GM23338 (cell line): ENCODE measurements at regions not wholly inside any gene's neighbourhood (a gene's known extent, or its start where the extent isn't known, plus 50 kb on each side); places are given as distances from the start of the nearest gene placed in this dataset.

Experiments
- CTCF ChIP-seq, 2 experiments: fragments of 200-600 bp in 1 of 2; sonication (generic) in 1 of 2; conservative IDR thresholded peaks; 2 replicates each; pipeline versions ENCODE4 v1.5.1 to v1.6.1; 2016 to 2017; ENCODE audit warnings: antibody characterized with exemption in 2 of 2, low read depth in 2 of 2, mild to moderate bottlenecking in 2 of 2, moderate library complexity in 1 of 2
- EZH2 ChIP-seq: fragments of 200-600 bp; sonication (generic); IDR thresholded peaks from one replicate; pipeline ENCODE4 v1.8.0; 2017; ENCODE audit warnings: antibody characterized with exemption, mild to moderate bottlenecking, low read depth; ENCODE audit not compliant: unreplicated experiment
- EZH2phosphoT487 ChIP-seq: fragments of 200-600 bp; sonication (generic); IDR thresholded peaks from one replicate; pipeline ENCODE4 v1.8.1; 2018; ENCODE audit warnings: antibody characterized with exemption; ENCODE audit not compliant: unreplicated experiment
- JUNB ChIP-seq: IDR thresholded peaks from one replicate; pipeline ENCODE4 v1.6.1; 2016; ENCODE audit warnings: antibody characterized with exemption; ENCODE audit not compliant: unreplicated experiment
- NANOG ChIP-seq: IDR thresholded peaks from 2 replicates; pipeline ENCODE4 v1.6.1; 2016; ENCODE audit warnings: antibody characterized with exemption, borderline replicate concordance
- POLR2AphosphoS5 ChIP-seq: IDR thresholded peaks from 2 replicates; pipeline ENCODE4 v1.6.1; 2016; ENCODE audit warnings: antibody characterized with exemption, low read depth
- REST ChIP-seq: IDR thresholded peaks from one replicate; pipeline ENCODE4 v1.6.1; 2018; ENCODE audit warnings: antibody characterized with exemption; ENCODE audit not compliant: unreplicated experiment

GRCh38 chr1:166258017-166258416, 91.2 kb upstream of the FAM78B start:
- TF ChIP-seq CTCF (conservative IDR thresholded peaks at IDR 0.05; ENCODE audit: low read depth in 2 of 2) (peak in 1 of 2 experiments; percentile 19; a peak in 1 of 4 replicates), POLR2AphosphoS5 (no peak), REST (no peak), EZH2 (no peak), EZH2phosphoT487 (no peak), JUNB (no peak), NANOG (no peak)
